ENCODE measurements at regions not wholly inside any gene's neighbourhood (a gene's known extent, or its start where the extent isn't known, plus 50 kb on each side); places are given as distances from the start of the nearest gene placed in this dataset.

DNA sequence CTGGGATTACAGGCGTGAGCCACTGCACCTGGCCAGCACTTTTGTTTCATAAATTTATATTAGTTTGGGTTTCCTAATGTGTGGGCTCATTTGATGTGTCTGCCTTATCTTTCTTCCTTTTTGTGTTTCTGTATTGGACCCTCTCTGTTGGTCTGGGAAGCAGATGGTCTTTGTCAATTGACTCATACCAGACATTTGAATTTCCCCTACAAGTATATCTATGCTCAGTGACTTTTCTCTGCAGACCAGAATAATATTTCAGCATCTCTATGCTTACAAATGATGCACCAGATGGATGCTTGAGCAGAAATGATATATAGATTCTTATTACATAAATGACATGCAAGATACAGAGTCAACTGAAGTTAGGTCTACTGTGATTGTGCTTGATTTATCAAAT is 329.9 kb upstream of the SLCO3A1 start:
- DNase-seq: no peak

DNA sequence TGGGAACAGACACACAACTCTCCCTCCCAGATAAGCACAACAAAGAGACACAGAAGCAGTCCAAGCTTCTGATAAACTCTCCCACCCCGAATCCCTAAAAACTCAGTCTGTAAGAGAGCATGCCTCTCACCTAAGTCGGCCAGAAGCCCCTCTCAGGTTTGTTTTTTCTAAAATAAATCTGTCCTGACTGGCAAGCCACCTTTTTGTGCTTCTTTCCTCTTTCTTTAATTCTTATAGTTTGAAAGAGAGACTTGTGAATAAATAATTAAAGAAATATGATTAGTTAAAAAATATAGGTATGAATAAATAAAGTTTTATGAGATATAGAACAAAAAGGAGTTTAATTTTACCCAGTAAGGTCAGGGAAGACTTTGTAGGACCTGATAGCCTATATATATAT is 329.0 kb upstream of the SLCO3A1 start:
- DNase-seq: no peak

DNA sequence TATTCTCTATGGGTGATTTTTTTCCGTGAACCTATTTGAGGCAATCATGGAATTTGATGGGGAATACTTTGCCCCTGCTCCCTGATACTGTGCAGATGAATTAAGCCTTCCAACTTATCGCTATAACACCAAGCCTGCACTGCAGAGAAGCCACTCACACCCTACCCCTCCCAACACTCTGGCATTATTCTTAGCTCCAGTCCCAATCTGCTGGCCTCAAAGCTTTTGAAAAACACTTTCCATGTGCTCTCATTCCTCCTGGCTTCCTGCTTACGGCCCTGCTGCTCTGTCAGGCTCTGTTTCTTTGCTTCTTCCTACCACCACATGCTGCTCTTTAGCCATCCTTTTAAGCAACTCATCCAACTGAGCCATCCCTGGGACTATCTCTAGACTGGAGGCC is 327.8 kb upstream of the SLCO3A1 start:
- DNase-seq: no peak

DNA sequence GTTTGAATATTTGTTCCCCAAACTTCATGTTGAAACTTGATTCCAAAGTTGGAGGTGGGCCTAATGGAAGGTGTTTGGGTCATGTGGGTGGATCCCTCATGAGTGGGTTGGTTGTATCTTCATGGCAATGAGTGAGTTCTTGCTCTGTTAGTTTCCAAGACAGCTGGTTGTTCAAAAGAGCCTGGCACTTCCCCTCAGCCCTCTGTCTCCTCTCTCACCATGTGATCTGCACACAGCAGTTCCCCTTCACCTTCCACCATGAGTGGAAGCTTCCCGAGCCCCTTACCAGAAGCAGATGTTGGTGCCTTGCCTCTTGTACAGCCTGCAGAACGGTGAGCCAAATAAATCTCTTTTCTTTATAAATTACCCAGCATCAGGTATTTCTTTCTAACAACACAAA is 327.1 kb upstream of the SLCO3A1 start:
- no peak for DNase-seq

DNA sequence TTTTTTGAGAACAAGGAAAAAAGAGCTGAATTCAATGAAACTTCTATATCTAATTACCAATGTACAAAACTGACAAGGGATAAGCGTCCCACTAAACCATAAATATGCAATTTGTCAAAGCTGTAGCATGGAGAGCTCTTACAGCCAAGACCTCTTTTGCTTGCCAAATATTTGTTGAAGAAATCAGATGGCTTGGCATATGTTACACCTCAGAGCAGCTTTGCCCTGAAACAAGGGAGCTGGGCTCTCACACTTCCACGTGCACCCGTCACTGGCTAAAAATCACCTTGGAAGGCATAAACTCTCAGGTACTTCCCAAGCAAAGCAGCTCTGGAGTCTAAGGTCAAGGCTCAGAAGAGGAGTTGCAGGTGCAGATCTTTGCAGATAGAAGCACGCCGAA is 324.7 kb upstream of the SLCO3A1 start:
- DNase-seq: no peak

DNA sequence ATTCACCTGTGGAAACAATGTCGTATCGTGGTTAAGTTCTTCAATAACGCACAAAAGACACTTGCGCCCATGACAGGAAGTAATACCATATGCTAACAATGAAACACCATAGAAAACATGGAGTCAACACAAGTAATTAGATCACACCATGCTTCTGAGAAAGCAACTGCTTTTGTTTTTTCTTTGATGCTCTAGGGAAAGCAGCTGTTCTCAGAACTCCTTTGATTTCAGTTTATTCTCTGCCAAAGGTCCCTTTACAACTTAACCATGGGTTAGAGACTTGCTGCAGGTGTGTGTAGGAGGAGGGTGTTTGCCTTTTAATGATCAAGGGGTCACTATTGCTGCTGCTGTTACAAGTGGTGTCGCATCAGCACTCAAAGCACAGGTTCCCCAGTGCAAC is 324.0 kb upstream of the SLCO3A1 start:
- no peak for DNase-seq

DNA sequence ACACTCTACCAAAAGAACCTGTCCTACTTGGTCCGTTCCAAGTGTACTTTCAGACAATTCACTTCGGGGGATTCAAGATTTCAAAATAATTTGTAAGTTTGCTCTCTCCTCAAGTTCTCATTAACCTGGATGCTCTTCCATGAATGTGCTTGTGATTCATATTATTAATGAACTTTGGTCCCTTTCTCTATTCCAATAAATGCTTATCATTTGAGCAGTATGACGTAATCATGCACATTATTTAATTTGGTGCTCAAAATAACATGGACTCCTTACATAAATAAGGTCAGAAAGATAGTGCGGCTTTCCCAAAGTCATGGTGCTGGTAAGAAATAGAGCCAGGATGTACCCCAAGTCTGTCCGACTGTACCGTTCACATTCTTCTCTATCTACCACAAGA is 323.2 kb upstream of the SLCO3A1 start:
- DNase-seq: no peak

DNA sequence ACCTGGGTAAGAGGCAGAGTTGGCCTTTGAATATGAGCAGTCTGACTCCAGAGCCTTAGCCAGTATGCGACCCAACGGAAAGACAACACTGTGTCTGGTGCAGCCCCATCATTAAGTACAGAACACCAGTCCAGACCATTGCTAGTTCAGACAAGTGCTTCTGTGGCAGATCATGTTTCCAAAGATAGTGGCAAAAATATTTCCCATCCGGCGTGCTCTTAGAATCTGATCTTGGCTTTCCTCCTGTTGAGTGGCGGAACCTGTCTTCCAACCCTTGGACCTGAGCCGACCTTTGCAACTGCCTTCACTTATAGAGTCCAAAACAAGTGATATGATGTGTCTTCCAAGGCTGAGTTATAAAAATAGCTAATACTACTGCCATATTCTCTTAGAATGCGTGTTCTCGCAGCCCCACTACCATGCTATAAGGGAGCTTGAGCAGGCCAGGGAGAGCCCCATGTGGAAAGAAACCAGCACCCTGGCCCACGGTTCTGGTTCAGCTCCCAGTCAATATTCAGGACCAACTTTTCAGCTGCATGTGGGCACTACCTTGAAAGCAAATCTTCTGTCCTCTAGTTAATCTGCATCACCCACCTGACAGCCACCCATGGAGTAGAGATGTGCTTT is 322.4 kb upstream of the SLCO3A1 start:
- no peak for DNase-seq

DNA sequence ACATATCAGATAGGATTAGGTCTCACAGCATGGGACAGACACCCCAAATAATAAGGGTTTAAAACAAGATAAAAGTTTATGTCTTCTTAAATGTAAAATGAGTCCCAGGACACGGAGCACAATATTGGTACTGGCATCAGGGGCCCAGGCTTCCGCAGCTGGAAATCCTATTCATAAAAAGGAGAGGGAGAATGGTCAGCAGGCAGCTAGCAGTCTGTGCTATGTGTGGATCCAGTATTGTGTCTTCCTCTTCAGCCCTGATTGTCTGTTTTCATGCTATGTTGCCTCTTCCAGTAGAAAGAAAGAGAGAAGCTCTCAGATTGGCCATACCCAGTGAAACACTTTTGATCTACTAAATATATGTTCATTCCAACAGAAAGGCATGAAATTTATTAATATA is 319.3 kb upstream of the SLCO3A1 start:
- no peak for DNase-seq

DNA sequence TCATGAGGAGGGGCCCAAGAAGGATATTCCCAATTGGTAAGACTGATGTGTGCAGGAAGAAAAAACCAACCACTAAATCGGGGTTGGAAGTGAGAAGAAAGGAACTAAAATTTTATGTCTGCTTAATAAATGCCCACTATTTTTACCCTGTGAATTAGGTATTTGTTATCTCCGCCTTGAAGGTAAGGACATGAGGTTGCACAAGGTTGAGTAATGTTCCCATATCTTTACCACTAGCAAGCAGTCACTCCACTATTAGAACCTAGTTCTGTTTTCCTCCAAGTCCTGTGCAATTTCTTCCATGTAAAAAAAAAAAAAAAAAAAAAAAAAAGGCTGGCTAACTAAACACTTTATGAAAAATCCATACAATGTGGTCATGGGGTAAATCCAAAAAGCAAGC is 318.5 kb upstream of the SLCO3A1 start:
- no peak for DNase-seq

DNA sequence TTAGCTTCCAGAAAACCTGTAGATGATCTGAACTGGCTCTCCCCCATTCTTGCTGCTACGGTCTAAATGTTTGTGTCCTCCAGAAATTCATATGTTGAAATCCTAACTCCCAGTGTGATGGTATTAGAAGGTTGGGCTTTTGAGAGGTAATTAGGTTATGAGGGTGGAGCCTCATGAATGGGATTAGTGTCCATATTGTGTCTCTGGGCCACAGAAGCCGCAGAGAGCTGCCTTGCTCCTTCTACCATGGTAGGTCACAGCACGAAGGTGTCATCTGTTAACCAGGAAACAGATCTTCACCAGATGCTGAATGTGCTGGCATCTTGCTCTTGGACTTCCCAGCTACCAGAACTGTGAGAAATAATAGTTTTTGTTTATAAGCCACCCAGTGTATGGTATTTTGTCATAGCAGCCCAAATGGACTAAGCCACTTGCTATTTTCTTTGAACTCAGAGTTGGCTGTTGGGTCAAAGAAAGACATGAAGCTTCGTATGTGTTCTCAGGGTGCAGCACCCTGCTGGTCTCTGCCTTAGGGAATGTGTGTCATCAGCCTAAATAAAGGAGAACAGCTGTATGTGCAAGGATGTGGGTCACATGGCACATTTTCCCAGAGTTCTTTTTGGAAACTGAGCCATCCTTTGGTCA is 317.5 kb upstream of the SLCO3A1 start:
- peak; percentile 30 to 58 for DNase-seq

DNA sequence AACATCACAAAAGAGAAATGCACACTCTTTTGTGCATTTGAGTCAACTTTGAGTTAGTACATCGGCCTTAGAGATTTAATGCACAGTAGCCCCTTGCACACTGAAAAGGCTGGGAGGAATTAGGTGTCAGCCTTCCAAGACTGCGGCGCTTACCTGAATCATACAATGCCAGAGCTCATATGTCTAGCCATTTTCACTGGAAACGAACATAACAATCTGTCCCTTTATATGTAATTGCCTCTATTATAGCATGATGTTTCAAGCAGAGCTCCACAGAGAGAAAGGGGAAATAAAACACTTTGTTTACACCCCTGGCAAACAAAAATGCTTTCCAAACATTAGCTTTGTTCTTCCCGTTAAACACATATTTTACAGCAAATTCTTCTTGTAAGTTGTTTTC is 315.7 kb upstream of the SLCO3A1 start:
- DNase-seq: no peak

DNA sequence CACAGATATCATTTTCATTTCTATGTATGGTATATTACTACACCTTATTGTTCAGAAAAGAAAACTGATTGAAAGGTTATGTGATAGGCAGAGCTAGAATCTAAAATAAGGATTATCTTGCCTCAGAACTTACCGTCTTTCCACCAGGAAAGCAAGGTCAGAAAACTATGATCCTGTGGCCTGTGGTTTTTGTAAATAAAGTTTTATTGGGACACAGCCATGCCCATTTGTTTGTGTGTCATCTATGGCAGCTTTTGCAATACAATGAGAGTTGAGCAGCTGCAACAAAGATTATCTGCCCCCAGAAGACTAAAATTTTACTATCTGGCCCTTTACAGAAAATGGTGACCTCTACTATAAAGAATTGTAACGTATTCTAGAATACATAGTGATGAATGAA is 314.7 kb upstream of the SLCO3A1 start:
- DNase-seq: no peak

DNA sequence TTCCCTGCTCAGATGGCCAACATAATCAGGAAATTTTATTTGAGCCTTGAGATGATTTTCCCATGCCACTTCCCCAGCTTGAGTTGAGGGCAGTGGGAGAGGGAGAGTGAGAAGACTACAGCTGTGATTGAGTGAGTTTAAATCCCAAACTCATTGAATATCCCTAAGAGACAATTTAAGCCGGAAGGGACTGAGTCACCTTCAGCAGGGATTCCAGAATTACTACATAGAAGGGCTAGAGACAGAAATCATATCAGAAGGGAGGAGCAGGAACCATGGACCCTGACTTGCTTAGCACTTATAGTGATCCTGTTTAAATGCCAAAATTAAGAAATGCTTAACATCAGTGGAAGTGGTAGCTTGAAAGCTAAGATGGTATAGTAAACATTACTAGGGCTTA is 312.2 kb upstream of the SLCO3A1 start:
- DNase-seq: no peak

DNA sequence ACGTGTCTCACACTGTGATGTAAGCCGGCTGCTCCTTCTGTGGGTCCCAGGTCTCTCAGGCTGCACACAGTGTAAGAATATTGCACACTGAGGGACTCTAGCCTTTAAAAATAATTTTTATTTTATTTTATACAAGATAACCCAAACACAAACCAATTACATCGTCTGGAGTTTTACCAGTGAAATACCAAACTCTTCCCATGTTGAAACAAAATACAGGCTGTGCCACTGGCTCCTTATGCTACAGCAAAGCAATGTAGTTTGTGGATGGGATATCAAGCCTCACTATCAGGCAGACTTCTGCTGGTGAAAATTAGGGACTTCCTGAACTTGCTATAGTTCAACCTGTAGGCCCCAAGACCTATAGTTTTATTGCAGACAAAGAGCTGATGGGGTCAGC is 311.3 kb upstream of the SLCO3A1 start:
- no peak for DNase-seq

DNA sequence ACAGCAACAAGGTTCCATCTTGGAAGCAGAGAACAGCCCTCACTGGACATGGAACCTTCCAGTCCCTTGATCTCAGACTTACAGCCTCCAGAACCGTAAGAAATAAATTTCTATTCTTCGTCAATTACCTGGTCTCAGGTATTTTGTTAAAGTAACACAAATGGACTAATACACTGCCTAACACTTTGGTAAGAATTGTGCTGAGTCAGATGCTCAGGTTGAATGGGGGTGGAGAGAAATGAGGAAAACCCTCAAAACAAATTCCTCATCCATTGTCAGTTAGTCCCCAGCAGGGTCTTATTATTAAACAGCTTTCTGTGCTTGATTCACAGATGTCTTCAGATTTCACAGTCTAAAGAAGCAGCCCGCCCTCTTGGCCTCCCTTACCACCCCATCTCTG is 306.2 kb upstream of the SLCO3A1 start:
- DNase-seq: no peak

DNA sequence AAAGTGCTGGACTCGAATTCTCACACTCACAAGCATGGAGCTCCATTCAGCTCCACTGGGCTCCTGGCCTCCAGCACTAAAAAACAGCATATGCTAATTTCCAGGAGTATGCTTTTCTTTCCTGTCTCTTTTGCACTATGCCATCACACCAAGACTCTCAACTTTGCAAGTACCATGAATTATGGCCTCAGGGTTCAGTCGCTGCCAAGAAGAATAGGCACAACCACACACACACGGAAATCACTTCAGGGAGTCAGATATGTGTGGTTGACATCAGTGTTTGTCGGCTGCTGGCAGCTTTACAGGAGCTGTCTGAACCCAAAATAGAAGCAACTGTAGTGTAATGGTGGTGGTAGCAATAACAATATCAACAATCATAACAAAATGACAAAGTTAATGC is 305.0 kb upstream of the SLCO3A1 start:
- DNase-seq: no peak

DNA sequence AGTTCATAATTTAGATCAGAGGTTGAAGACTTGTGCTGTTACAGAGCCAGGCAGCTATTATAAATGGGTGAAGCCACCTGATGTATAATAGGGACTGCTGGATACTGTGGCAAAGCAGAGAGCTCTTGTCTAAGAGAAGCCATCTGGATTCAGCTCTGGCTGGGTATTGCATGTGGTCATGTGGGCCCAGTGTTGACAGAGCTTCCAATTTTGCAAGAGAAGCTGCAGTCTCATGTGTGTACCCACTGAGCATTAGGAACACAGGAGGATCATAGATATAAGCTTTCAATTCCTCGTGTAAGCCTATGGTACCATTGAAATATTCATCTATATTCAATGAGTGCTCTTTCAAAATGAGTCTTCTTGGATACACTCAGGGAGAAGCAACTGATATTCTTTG is 303.9 kb upstream of the SLCO3A1 start:
- DNase-seq: peak in 1 of 2 experiments; percentile 64

DNA sequence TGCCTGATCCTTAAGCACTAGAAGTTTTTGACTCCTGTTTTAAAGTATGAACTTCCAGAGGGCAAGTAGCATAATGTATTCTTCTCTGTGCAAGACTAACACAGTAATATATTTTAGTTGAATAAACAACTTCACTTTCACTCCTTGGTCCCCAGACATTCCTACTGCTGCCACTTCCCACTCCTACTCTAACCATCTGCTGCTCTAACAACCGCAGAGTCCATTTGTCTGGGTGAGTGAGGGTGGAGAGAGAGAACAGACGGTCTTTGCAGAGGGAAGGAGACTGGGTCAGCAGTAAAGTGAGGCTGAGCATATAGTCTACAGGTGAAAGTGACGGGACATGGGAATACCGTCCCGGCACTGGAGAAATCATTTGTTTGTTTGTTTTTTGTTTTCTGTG is 301.0 kb upstream of the SLCO3A1 start:
- DNase-seq: peak; percentile 64 to 88

DNA sequence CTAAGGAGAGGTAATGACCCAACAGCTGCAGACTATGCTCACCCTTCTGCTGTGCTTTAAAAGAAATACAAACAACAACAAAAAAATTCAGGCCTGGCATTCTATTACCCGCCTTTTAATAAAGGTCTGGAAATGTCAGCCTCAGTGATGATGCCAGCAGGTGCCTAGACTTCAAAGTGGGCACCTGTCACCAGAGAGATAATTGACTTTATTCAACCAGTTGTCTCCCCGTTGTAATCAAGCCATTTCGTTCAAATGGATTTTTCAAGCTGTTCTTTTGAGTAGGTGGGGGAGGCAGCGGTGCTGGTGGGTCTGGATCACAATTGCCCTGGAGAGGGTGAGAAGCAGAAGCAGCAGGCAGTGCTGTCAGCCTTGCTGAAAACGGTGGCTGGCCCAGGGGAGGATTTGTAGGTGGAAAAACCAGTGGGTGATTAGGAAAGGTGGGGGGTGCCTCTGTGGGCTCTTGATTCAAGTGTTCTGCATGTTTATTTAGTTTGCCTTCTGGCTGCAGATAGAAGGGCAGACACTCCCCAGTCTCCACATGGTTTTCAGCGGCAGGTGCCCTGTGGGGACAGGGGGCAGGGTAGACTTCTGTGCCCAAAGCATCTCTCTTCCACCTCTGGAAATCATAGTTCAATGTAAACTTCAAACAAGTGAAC is 300.2 kb upstream of the SLCO3A1 start:
- peak; percentile 74 to 78 for DNase-seq

DNA sequence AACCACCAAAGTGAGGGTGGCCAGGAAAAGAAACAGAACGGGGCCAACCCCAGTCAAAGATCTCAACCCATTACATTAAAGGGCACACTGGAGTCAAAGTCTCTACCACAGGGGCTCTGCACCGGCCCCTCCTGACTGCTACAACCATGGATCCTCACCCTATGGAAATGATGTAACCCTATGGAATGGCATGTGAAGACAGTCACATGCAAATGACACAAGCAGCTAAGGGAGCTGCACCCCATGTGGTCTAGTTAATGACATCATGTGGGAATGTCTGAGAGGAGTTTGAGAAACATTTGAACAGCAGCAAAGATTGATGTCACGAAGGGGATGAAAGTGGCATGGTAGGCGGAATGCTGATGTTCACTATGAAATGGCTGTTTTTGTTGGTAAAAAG is 298.2 kb upstream of the SLCO3A1 start:
- DNase-seq: no peak

DNA sequence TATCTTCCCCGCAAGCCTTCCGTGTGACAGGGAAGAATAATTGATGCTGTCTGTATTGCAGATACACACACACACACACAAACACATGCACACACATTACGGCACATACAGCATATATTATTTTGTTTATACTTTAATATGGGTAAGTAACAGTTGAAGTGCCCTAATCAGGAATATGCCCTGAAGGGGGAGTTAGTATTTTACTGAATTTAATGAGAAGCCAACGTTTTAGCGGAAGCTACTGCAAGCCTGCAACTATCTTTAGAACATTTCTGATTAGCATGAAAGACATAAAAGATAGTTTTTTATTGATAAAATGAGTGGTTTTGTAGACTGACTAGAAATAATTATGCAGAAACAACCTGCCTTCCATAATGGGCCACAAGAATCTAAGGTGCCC is 296.6 kb upstream of the SLCO3A1 start:
- DNase-seq: no peak

DNA sequence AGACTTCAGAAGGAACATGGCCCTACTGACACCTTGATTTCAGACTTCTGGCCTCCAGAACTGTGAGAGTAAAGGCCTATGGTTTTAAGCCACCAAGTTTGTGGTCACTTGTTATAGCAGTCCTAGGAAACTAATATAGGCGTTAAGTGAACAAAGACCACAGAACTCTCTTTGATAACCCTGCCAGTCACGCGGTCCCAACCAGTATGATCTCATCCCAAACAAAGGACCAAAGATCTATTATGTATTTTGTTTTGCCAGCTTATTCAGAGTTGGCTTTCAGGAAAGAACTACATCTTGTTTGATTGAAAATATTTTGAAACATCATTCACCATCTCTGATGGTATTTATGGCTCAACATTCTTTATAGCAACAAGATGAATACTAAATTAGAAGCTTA is 294.4 kb upstream of the SLCO3A1 start:
- DNase-seq: no peak

DNA sequence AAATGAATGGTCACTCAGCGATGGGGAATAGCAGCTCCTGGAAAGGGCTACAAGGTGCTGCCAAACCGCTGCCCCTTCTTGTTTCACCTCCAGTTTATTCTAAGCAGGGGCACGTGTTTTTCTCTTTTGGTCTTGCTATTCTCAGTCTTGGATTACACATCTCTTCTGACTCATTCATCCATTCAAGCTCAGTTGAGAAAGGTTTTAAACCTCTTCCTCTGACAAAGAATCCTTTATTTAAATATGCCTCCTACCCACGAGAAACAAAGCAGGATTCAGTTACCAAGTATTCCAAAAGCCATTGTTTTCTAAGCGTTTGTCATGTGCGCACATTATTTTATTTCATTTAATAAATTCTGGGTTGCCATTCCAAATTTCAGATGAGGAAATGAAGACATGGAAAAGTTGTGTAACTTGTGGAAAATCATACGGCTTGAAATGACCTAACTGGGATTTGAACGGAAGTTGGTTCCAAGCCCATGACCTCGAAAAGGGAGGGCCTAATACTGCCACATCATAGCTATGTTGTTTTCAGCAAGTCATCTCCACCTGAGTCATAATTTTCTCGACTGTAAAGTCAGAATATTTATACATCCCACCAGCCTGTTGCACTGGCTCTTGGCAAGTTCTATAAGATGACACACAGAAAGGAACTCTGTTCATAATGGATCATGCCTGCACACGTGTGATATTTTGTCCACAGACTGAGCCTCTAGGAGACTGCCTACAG is 292.0 kb upstream of the SLCO3A1 start:
- no peak for DNase-seq
